T-helper 17 cell (primary cell): ENCODE measurements at regions not wholly inside any gene's neighbourhood (a gene's known extent, or its start where the extent isn't known, plus 50 kb on each side); places are given as distances from the start of the nearest gene placed in this dataset.
"Not testable (repeated sequence)": the region's sequence is repeated elsewhere in the genome, so short reads cannot be mapped to it uniquely, and the experiment has no call there.

Experiments used
- ATAC-seq: fragments of 150-1000 bp; cut with Tn5 transposase; 2 replicates; pipeline ENCODE4 v1.10.0; 2021; ENCODE audit warnings: mild to moderate bottlenecking, moderate library complexity
- DNase-seq, 3 donors: peaks; one replicate each; pipeline versions ENCODE4 v3.0.0 to v3.0.0-alpha.2; 2020 to 2021
- H3K9me3 ChIP-seq: one replicate; pipeline ENCODE4 v1.7.0; 2013; ENCODE audit warnings: low read length, mild to moderate bottlenecking; ENCODE audit not compliant: control insufficient read depth, poor library complexity, severe bottlenecking
- H3K27ac Mint-ChIP-seq: one replicate; pipeline ENCODE4 v1.8.0; 2022; ENCODE audit warnings: mild to moderate bottlenecking, moderate library complexity, mixed read lengths
- H3K27me3 Mint-ChIP-seq: one replicate; pipeline ENCODE4 v1.8.0; 2022; ENCODE audit warnings: mixed read lengths
- H3K36me3 Mint-ChIP-seq: one replicate; pipeline ENCODE4 v1.8.0; 2022; ENCODE audit warnings: low read depth, mixed read lengths
- H3K4me1 Mint-ChIP-seq: one replicate; pipeline ENCODE4 v1.8.0; 2022; ENCODE audit warnings: mild to moderate bottlenecking, mixed read lengths
- H3K4me3 Mint-ChIP-seq: one replicate; pipeline ENCODE4 v1.8.0; 2022; ENCODE audit warnings: mild to moderate bottlenecking, moderate library complexity, mixed read lengths

DNA sequence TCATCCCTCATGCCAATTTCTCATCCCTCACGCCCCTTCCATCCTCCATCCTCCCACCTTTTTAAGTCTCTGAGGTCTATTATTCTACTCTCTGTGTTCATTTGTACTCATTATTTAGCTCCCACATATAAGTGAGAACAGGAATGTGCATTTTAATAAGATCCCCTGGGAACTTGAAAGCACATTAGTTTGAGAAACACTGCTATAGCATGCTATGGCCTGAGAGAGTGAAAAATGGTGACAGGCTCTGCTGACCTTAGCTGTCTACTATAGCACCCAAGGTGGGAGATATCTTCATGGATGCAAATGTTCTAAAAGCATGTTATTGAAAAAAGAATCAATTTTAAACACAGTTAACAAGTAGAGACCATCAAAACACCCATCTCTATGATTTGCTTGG is 712.0 kb downstream of the TFAP2A start:
- Mint-ChIP-seq H3K4me1 (no peaks in the 10 kb centered on the region), H3K27me3 (no peaks in the 10 kb centered on the region), H3K36me3 (no peaks in the 10 kb centered on the region), H3K27ac (no peak overlapping the region), H3K4me3 (no peak overlapping the region)
- ATAC-seq (no peak), DNase-seq (no peak)
- no peaks in the 10 kb centered on the region for H3K9me3 ChIP-seq

DNA sequence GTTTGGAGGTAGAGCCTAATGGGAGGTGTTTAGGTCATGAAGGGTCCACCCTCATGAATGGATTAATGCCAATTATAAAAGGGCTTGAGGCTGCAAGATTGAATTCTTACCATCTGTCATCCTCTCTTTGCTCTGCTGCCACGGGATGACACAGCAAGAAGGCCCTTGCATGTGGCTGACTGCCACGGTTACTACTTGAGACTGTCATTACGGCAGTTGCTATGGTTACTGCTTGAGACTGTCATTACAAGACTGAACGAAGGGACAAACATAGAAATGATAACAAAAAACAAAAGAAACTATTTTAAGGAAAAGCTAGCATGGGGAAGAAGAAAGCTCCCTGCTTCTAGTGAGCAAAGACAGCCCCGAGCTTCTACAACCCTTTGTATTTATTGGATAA is 715.0 kb downstream of the TFAP2A start:
- no peaks in the 10 kb centered on the region for H3K36me3 Mint-ChIP-seq
- no peak overlapping the region for H3K4me3 Mint-ChIP-seq
- ATAC-seq (no peak), DNase-seq (no peak)
- H3K27me3 Mint-ChIP-seq: no peaks in the 10 kb centered on the region
- no peak overlapping the region for H3K27ac Mint-ChIP-seq
- H3K4me1 Mint-ChIP-seq: no peaks in the 10 kb centered on the region
- H3K9me3 ChIP-seq: no peaks in the 10 kb centered on the region

DNA sequence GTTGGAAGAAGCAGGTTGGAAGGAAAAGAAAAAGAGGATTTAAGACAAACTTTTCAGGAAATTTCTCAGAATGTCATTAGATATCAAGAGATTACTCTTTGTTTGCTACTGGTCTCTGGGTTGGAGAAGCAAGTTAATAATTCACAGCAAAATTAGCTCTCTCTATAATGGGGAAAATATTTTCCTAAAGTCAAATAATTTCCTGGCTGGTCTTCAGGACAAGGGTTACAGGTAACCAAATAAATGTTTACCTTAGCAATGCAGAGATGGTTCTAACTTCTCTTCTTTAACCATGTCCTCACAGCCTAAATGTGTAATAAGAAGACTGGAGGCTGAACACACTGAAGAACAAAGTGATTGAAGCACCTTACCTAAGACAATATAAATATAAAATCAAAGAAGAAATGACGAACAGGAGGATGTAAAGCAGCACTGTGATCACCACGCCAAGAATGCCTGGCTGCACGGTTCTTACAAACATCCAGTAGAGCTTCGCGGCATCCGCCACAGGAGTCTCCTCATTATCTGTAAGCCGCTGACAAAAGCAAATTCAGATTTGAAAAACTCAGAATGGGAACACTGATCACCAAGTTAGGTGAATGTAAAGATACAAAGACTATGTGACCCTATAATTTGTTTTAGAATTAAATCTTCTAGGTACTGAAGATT is 717.5 kb downstream of the TFAP2A start:
- H3K4me3 Mint-ChIP-seq: no peak overlapping the region
- DNase-seq (no peak), ATAC-seq (no peak)
- H3K27me3 Mint-ChIP-seq: no peaks in the 10 kb centered on the region
- no peaks in the 10 kb centered on the region for H3K9me3 ChIP-seq
- no peak overlapping the region for H3K27ac Mint-ChIP-seq
- no peaks in the 10 kb centered on the region for H3K36me3 Mint-ChIP-seq
- H3K4me1 Mint-ChIP-seq: no peaks in the 10 kb centered on the region

DNA sequence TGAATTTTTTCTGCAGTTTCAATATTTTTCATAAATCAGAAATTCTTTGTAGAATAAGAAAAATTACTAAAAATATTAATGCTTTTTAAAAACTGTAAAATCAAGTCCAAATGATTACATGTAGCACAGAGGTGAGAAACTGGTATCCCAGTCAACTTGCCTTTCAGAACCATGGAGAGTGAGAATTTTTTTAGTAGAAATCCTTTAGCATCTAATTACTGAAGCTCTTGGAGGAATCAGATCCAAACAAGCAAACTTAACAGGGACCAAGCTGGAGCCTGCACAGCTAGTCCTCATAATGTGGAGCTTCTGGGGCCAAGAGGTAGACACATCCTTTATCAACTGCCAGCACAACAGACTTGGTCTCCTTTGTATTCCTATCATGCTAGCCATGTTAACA is 724.5 kb downstream of the TFAP2A start:
- H3K36me3 Mint-ChIP-seq: no peaks in the 10 kb centered on the region
- no peak for ATAC-seq
- H3K9me3 ChIP-seq: no peaks in the 10 kb centered on the region
- no peak overlapping the region for H3K4me3 Mint-ChIP-seq
- no peak overlapping the region for H3K27ac Mint-ChIP-seq
- DNase-seq: no peak
- no peaks in the 10 kb centered on the region for H3K27me3 Mint-ChIP-seq
- H3K4me1 Mint-ChIP-seq: no peaks in the 10 kb centered on the region

DNA sequence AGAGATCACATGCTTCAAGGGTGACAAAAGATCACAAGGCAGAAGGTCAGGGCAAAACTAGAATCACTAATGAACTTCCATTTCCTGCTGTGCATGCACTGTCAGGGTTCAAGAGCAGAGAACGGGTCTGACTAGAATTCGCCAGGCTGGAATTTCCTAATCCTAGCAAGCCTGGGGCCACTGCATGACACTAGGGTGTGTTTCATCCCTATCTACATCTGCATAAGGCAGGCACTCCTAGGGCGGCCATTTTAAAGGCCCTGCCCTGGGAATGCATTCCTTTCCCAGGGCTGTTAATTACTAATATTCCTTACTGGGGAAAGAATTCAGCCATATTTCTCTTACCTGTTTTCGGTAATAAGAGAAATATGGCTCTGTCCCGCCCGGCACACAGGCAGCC is 734.1 kb downstream of the TFAP2A start:
- not testable (repeated sequence) for ATAC-seq, H3K27me3 Mint-ChIP-seq, DNase-seq, H3K36me3 Mint-ChIP-seq, H3K9me3 ChIP-seq, H3K4me1 Mint-ChIP-seq, H3K27ac Mint-ChIP-seq, H3K4me3 Mint-ChIP-seq

DNA sequence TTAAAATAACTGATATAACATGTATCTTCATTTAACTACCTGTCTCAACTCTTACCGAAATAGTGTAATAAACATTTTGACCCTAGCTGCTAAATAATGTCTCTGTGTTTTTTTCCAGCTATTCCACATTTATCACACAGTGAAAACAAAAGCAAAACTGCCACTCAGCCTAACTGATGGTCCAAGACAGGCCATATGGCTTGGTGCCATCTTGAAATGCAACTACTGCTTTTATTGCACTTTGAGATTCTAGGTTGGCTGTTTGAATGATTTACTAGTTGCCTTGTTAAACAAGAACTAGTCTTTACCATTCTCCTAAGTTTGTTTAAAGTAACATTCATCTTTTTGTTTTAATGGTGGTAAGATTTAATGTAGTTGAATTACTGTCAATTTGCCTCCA is 739.8 kb downstream of the TFAP2A start:
- Mint-ChIP-seq H3K4me1 (no peaks in the 10 kb centered on the region), H3K27me3 (no peaks in the 10 kb centered on the region), H3K27ac (no peak overlapping the region), H3K4me3 (no peak overlapping the region), H3K36me3 (no peaks in the 10 kb centered on the region)
- H3K9me3 ChIP-seq: no peaks in the 10 kb centered on the region
- ATAC-seq (no peak), DNase-seq (no peak)

DNA sequence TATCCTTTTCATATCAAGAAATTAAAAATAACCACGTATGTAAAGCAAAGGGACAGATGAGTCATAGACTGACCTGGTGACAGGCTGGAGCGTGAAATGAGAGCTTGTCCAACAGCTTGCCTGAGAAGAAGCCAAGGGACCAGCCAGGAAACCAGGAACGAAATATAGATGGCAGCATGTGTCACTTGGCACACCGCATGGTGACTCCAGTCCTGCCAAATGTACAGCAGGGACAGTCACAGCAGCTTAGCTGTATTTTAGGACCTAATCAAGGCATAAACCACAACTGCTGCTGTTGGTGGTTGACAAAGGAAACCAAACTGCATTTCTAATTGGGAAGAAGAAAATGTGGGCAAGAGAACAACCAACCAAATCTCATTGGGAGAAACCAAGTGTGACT is 755.0 kb downstream of the TFAP2A start:
- no peak overlapping the region for H3K27ac Mint-ChIP-seq
- no peak for DNase-seq

DNA sequence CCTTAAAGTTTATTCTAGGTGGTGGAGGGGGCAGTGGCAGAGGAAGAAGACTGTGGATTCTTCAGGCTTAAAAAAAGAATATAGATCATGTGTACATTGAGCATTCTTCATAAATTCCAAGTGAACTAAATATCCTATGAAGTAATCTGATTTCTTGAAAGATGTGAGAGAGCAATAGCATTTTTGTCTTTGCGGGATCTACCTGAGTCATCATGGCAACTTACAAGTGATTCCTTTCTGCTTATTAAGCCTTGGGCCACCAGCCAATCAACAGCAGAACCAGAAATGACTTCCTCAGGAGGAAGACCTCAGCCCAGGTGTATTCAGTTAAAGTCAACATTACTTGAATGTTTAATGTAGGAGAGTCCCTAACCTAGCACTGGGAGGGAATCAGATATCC is 756.9 kb downstream of the TFAP2A start:
- Mint-ChIP-seq H3K36me3 (no peaks in the 10 kb centered on the region), H3K27me3 (no peaks in the 10 kb centered on the region), H3K4me1 (no peaks in the 10 kb centered on the region), H3K4me3 (no peak overlapping the region), H3K27ac (no peak overlapping the region)
- ATAC-seq (no peak), DNase-seq (no peak)
- H3K9me3 ChIP-seq: no peaks in the 10 kb centered on the region

More for the DNA sequence above, 755.0 kb downstream of the TFAP2A start:
- no peak for ATAC-seq
- Mint-ChIP-seq H3K4me3 (no peak overlapping the region), H3K27me3 (no peaks in the 10 kb centered on the region), H3K36me3 (no peaks in the 10 kb centered on the region), H3K4me1 (no peaks in the 10 kb centered on the region)
- H3K9me3 ChIP-seq: no peaks in the 10 kb centered on the region

DNA sequence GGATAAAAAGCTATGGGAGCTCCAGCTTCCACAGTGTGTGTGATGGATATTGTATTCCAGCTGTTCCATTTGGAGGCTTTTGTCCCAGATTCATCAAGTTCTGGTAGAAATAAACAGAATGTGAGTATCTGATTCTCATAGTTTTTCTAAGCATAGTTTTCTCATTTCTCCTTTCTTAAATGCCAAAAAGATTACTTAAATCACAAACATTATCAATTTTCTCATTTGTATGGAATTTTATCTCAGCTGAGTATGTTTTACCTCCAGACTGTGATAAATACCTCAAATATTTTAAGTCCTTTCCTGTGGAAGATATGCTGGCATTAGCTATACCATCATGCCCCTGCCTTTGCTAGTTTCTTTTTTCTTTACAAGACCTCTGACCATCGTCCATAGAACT is 767.3 kb downstream of the TFAP2A start:
- DNase-seq (no peak), ATAC-seq (no peak)
- no peak overlapping the region for H3K4me3 Mint-ChIP-seq
- H3K9me3 ChIP-seq: no peaks in the 10 kb centered on the region
- H3K4me1 Mint-ChIP-seq: no peaks in the 10 kb centered on the region
- no peaks in the 10 kb centered on the region for H3K27me3 Mint-ChIP-seq
- H3K36me3 Mint-ChIP-seq: no peaks in the 10 kb centered on the region
- H3K27ac Mint-ChIP-seq: no peak overlapping the region

DNA sequence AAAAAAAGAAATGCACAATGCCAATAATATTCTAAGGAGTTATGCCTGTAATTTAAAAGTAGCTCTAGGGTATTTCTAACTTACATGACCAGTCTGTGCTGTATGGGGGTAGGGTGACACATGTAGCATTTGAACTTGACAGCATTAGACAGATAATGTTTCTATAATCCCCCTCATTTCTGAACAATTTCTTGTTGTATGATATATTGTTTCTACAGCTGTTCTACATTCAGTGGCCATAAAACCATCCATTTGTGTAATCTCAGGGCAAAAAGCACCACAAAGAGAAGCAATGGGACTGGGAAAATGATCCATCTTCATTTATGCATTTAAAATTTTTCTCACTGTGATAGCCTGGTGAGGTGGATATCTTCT is 767.8 kb downstream of the TFAP2A start:
- no peaks in the 10 kb centered on the region for H3K36me3 Mint-ChIP-seq
- ATAC-seq (no peak), DNase-seq (no peak)
- no peaks in the 10 kb centered on the region for H3K4me1 Mint-ChIP-seq
- no peaks in the 10 kb centered on the region for H3K9me3 ChIP-seq
- no peaks in the 10 kb centered on the region for H3K27me3 Mint-ChIP-seq
- H3K27ac Mint-ChIP-seq: no peak overlapping the region
- H3K4me3 Mint-ChIP-seq: no peak overlapping the region

DNA sequence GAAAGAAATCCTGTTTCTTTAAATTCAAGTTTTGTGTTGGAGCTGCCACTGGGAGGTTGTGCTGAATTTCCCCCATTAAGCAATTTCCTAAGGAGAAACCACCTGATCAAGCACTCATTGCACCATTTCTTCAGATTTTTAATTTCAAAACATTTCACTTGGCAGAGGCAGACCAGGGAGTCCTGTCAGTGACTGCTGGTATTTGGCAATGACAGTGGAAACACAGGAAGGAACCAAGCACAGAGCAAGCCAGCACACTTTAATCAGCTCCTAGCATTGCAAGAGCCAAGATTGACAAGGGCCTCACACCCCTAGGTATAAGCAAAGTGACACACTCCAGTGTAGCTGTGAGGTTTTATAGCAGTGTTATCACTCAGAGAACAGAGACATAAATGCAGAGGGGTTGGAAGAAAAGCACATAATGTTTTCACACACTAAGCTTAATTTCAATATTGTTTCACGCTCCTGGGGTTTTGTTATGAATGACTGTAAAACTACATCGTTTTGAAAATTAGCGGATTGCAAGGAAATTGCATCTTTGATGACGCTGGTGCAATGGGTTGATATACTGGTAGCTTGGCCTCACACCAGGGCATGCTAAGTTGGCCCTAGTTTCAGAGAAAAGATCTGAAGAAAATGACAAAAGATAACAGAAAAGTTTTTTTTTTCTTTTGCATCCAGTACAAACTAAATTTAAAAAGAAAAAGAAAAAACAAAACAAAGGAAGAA is 768.4 kb downstream of the TFAP2A start:
- Mint-ChIP-seq H3K27ac (no peak overlapping the region), H3K4me3 (no peak overlapping the region), H3K4me1 (no peaks in the 10 kb centered on the region), H3K36me3 (no peaks in the 10 kb centered on the region), H3K27me3 (no peaks in the 10 kb centered on the region)
- no peak for DNase-seq
- H3K9me3 ChIP-seq: no peaks in the 10 kb centered on the region
- ATAC-seq: no peak

DNA sequence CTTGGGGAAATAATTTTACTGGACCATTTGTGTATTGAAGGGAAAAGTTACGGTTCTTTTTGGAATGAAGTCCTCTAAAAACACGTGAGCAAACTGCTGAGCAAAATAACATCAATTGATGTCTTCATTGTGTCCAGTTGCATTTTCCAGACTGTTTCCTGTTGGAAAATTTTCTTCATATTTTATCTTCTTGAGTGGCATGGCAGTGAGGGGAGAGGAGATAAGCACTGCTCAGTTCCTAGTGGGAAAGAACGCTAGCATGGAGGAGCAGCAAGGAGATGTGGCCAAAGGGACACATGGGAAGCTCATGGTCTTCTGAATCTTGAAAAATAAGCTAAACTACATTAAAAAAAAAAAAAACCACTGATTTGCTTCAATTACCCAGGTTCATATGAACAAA is 776.0 kb downstream of the TFAP2A start:
- peaks cover 3% of the 10 kb centered on the region for H3K9me3 ChIP-seq
- no peak overlapping the region for H3K4me3 Mint-ChIP-seq
- DNase-seq (no peak), ATAC-seq (no peak)
- no peaks in the 10 kb centered on the region for H3K27me3 Mint-ChIP-seq
- no peaks in the 10 kb centered on the region for H3K36me3 Mint-ChIP-seq
- H3K4me1 Mint-ChIP-seq: no peaks in the 10 kb centered on the region
- H3K27ac Mint-ChIP-seq: no peak overlapping the region

DNA sequence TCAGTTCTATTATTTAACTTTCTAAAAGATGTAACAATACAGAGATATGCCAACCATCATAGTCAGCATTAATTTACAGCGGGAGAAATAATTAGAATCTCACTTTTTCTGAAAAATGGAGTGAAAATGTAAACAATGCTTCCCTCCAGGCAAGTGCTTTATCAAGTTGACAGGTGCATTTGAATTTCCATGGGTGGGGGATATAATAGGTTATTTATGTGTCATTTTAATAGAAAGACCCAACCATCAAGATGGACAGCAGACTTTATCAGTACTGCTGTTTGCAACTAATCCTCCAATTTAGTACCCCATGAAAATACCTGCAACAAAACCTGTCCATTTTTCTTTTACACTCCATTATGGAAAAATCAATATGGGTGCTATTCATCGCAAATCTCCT is 780.1 kb downstream of the TFAP2A start:
- ATAC-seq: no peak

DNA sequence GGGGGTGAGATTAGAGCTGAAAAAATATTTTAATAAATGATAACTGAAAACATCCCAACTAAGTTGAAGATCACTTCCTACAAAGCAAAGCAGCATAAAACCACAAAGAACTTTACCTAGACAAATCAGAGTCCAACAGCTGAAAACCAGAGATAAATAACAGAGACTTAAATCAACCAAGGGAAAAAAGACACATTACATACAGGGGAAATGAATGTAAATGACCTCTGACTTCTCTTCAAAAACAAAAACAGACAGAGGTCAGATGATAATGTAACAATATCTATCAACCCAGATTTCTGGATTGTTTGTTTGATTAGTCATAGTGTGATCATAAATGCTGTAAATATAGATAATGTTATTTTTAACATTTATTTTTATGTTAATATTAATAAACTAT is 782.8 kb downstream of the TFAP2A start:
- Mint-ChIP-seq H3K36me3 (peaks cover 3% of the 10 kb centered on the region), H3K27ac (no peak overlapping the region), H3K27me3 (no peaks in the 10 kb centered on the region), H3K4me1 (no peaks in the 10 kb centered on the region), H3K4me3 (no peak overlapping the region)
- DNase-seq (no peak), ATAC-seq (no peak)
- H3K9me3 ChIP-seq: peaks cover 3% of the 10 kb centered on the region

More for the DNA sequence above, 780.1 kb downstream of the TFAP2A start:
- Mint-ChIP-seq H3K4me3 (no peak overlapping the region), H3K27me3 (no peaks in the 10 kb centered on the region), H3K4me1 (no peaks in the 10 kb centered on the region), H3K36me3 (peaks cover 3% of the 10 kb centered on the region), H3K27ac (no peak overlapping the region)
- H3K9me3 ChIP-seq: peaks cover 3% of the 10 kb centered on the region
- no peak for DNase-seq
